Breast epithelium (tissue), 4 donors: ENCODE measurements at regions not wholly inside any gene's neighbourhood (a gene's known extent, or its start where the extent isn't known, plus 50 kb on each side); places are given as distances from the start of the nearest gene placed in this dataset.

Experiments
- DNase-seq, 2 donors: peaks; one replicate each; pipeline ENCODE4 v3.0.0-alpha.2; 2019; ENCODE audit warnings: low spot score in 2 of 2
- H3K27ac ChIP-seq, 2 donors: fragments of 200-600 bp; sonication (generic) in 1 of 2; one replicate each; pipeline ENCODE4 v1.5.1; 2016 to 2019; ENCODE audit warnings: mild to moderate bottlenecking in 1 of 2
- H3K27me3 ChIP-seq, 2 donors: fragments of 200-600 bp; sonication (generic) in 1 of 2; one replicate each; pipeline versions ENCODE4 v1.5.1 to v1.6.0; 2017 to 2019; ENCODE audit warnings: control low read depth in 1 of 2, mild to moderate bottlenecking in 1 of 2
- H3K36me3 ChIP-seq: fragments of 200-600 bp; one replicate; pipeline ENCODE4 v1.5.1; 2019
- H3K4me1 ChIP-seq, 2 donors: fragments of 200-600 bp; sonication (generic); one replicate each; pipeline ENCODE4 v1.5.1; 2016 to 2019; ENCODE audit warnings: control low read depth in 1 of 2
- H3K4me3 ChIP-seq, 3 donors: fragments of 200-600 bp; sonication (generic); 1 replicate in 2 of 3; 2 replicates in 1 of 3; pipeline ENCODE4 v1.5.1; 2016 to 2019; ENCODE audit warnings: mild to moderate bottlenecking in 3 of 3, moderate library complexity in 2 of 3
- H3K9me3 ChIP-seq, 2 donors: fragments of 200-600 bp; sonication (generic) in 1 of 2; one replicate each; pipeline ENCODE4 v1.5.1; 2016 to 2019; ENCODE audit warnings: control low read depth in 1 of 2
- POLR2A ChIP-seq: fragments of 450-650 bp; IDR thresholded peaks from one replicate; pipeline ENCODE4 v1.6.1; 2016; ENCODE audit warnings: antibody characterized with exemption, mild to moderate bottlenecking, moderate library complexity
- POLR2AphosphoS5 ChIP-seq, 3 donors: sonication (generic); formaldehyde crosslinking; IDR thresholded peaks; one replicate each; pipeline ENCODE4 v1.6.1; 2017; ENCODE audit warnings: antibody characterized with exemption in 3 of 3
- intact Hi-C: fragments of 100-400 bp; cut with DNase I; formaldehyde crosslinking; loops from one replicate; pipeline ENCODE4 v1.15.1; 2023; ENCODE audit warnings: low total_unique reads
- TF ChIP-seq, protein P1 (sequence below), 3 donors: fragments of 450-650 bp; IDR thresholded peaks; one replicate each; pipeline ENCODE4 v1.5.1; 2016 to 2017; ENCODE audit warnings: antibody characterized with exemption in 3 of 3, mild to moderate bottlenecking in 3 of 3, moderate library complexity in 3 of 3

- H3K4me3 ChIP-seq = no peak overlapping the region
- no peak overlapping the region for H3K27ac ChIP-seq
- no peaks in the 10 kb centered on the region for H3K27me3 ChIP-seq
- no peak for DNase-seq
- no peaks in the 10 kb centered on the region for H3K4me1 ChIP-seq
- intact Hi-C loops = no loop called here
- no peak for TF ChIP-seq POLR2AphosphoS5 (IDR thresholded peaks at IDR 0.05)
- TF ChIP-seq, protein P1, sequence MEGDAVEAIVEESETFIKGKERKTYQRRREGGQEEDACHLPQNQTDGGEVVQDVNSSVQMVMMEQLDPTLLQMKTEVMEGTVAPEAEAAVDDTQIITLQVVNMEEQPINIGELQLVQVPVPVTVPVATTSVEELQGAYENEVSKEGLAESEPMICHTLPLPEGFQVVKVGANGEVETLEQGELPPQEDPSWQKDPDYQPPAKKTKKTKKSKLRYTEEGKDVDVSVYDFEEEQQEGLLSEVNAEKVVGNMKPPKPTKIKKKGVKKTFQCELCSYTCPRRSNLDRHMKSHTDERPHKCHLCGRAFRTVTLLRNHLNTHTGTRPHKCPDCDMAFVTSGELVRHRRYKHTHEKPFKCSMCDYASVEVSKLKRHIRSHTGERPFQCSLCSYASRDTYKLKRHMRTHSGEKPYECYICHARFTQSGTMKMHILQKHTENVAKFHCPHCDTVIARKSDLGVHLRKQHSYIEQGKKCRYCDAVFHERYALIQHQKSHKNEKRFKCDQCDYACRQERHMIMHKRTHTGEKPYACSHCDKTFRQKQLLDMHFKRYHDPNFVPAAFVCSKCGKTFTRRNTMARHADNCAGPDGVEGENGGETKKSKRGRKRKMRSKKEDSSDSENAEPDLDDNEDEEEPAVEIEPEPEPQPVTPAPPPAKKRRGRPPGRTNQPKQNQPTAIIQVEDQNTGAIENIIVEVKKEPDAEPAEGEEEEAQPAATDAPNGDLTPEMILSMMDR (IDR thresholded peaks at IDR 0.05) = no peak
- TF ChIP-seq POLR2A = no peak
- no peaks in the 10 kb centered on the region for H3K36me3 ChIP-seq
- no peaks in the 10 kb centered on the region for H3K9me3 ChIP-seq
Measured at GRCh38 chr4:175954685-175955084, 111.0 kb upstream of the WDR17 start.

- no peaks in the 10 kb centered on the region for H3K9me3 ChIP-seq
- no peak for DNase-seq
- intact Hi-C loops = no loop called here
- H3K36me3 ChIP-seq = no peaks in the 10 kb centered on the region
- H3K4me3 ChIP-seq = no peak overlapping the region
- no peaks in the 10 kb centered on the region for H3K27me3 ChIP-seq
- no peak for TF ChIP-seq POLR2A
- TF ChIP-seq POLR2AphosphoS5 (IDR thresholded peaks at IDR 0.05) = no peak
- TF ChIP-seq, protein P1 (IDR thresholded peaks at IDR 0.05) = no peak
- H3K4me1 ChIP-seq = no peaks in the 10 kb centered on the region
- no peak overlapping the region for H3K27ac ChIP-seq
Measured at GRCh38 chr4:175961604-175962003, 104.0 kb upstream of the WDR17 start.

DNA sequence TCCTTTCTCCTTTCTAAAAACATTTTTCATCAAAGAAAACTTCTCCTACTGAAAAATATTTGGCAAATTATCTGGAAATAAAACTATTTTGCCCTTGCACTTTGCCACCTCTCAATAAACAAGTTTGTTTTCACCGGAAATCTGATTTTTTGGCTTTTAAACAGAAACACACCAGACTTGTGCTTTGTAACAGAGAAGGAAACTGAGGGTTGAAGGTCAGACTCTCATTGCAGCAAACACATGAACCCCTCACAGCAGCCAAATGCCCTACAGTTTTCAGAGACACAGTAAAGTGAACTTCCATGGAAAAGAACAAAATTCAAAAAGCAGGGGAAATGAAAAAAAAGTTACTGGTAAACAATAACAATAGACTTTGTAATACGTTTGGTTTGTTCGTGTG lies 95.6 kb upstream of the WDR17 start:
- Histone ChIP-seq H3K36me3 (no peaks in the 10 kb centered on the region), H3K27me3 (no peaks in the 10 kb centered on the region), H3K9me3 (peaks cover 0 to 3% of the 10 kb centered on the region in 2 donors), H3K4me1 (no peaks in the 10 kb centered on the region), H3K27ac (no peak overlapping the region), H3K4me3 (no peak overlapping the region)
- no peak for DNase-seq
- intact Hi-C loops = no loop called here
- TF ChIP-seq, protein P1 (IDR thresholded peaks at IDR 0.05) = no peak
- no peak for TF ChIP-seq POLR2AphosphoS5 (IDR thresholded peaks at IDR 0.05)
- no peak for TF ChIP-seq POLR2A

- no peak for TF ChIP-seq POLR2A
- TF ChIP-seq POLR2AphosphoS5 (IDR thresholded peaks at IDR 0.05) = no peak
- TF ChIP-seq, protein P1 (IDR thresholded peaks at IDR 0.05) = no peak
- peaks cover 0 to 3% of the 10 kb centered on the region in 2 donors for H3K9me3 ChIP-seq
- no peak overlapping the region for H3K4me3 ChIP-seq
- no peak overlapping the region for H3K27ac ChIP-seq
- DNase-seq = no peak
- no peaks in the 10 kb centered on the region for H3K4me1 ChIP-seq
- intact Hi-C loops = no loop called here
- H3K27me3 ChIP-seq = no peaks in the 10 kb centered on the region
- no peaks in the 10 kb centered on the region for H3K36me3 ChIP-seq
Measured at GRCh38 chr4:175970724-175971123, 94.9 kb upstream of the WDR17 start.

GRCh38 chr4:175971388-175972179 lies 94.1 kb upstream of the WDR17 start:
- intact Hi-C loops = no loop called here
- H3K4me1 ChIP-seq = no peaks in the 10 kb centered on the region
- H3K9me3 ChIP-seq = peaks cover 0 to 3% of the 10 kb centered on the region in 2 donors
- no peak overlapping the region for H3K27ac ChIP-seq
- peak overlapping the region in 1 of 3 donors; percentile 15 for H3K4me3 ChIP-seq
- H3K27me3 ChIP-seq = no peaks in the 10 kb centered on the region
- DNase-seq = no peak
- no peaks in the 10 kb centered on the region for H3K36me3 ChIP-seq
- TF ChIP-seq, protein P1 (IDR thresholded peaks at IDR 0.05) = no peak
- no peak for TF ChIP-seq POLR2AphosphoS5 (IDR thresholded peaks at IDR 0.05)
- TF ChIP-seq POLR2A = no peak
